ENCODE measurements at regions not wholly inside any gene's neighbourhood (a gene's known extent, or its start where the extent isn't known, plus 50 kb on each side); places are given as distances from the start of the nearest gene placed in this dataset.

DNA sequence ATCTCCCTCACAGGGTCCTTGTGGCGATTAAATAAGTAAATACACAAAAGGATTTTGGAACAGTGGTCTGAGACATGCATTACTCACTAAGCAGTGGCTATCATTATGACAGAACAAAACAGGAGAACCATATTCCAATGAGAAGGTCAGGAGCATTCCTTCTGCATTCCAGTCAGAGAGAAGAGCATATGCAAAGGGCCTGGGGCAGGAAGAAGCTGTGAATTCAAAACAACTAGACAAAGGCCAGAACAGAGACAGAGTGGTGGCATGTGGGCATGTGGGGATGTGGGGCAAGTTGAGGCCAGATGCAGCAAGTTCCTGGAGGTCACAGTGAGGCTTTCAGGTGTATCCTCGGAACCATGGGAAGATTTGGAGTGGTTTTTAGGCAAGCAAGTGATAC is 70.1 kb upstream of the VRK1 start:
- no peak for DNase-seq (ENCODE audit: low spot score)

DNA sequence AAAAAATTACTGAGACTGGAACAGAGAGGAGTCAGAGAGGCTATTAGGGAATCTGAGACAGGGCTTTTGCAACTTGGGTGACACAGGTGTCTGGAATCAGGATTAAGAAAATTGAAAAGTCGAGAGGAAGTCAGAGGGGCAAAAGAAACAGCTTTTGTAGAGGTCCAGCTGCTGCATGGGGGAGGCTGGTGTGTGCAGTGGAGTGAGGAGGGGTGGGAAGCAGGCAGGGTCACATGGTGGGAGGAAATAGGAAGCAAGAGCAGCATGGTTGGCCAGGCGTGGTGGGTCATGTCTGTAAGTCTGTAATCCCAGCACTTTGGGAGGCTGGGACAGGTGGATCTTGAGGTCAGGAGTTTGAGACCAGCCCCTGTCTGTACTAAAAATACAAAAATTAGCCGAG is 69.7 kb upstream of the VRK1 start:
- no peak for DNase-seq (ENCODE audit: low spot score)

DNA sequence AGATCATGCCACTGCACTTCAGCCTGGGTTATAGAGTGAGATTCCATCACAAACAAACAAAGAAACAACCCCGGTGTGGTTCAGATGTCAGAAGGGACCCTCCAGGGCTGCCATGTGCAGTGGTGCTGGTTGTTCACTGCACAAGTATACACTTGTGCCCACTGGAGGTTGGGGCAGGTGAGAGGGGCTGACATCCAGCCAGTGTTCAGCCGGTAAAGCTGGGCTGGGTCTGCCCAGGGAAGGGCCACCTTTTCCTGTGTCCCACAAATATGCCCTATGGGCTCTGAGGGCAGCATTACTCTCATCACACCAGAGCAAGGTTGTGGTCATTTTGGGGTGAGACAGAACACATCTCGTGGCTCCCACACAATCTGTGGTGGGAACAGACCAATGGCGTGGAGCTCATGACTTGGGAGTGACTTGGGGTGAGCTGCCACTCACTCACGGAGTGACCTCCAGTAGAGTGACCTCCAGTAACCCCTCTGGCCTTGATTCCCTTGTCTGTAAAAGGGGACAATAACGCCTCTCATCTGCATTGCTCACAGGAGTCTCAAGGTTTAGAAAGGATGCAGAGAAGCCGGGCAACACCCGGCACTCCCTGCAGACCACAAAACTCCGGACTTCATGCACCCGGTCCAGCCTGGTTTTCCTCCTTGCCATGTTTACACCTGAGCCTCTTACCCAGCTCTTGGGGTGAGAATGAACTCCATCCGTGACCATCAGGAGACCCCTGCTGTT is 69.0 kb upstream of the VRK1 start:
- DNase-seq (ENCODE audit: low spot score): no peak

DNA sequence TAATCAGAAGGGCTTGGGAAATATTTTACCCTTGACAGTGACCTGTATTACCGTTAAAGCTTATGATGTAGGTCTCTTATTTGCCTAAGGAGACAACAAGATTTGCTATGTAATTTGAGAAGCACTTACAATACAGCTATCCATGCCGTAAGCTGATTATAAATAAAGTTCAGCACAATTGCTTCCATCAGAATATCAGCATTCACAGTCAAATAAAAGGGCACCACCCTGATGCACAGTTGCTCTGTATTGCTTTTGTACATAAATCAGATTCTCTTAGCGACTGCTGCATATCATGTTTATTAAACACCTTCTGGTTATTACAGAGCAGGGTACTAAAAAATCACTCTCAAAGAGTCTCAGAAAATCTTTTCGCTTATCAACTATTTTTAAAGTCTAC is 67.3 kb upstream of the VRK1 start:
- DNase-seq (ENCODE audit: low spot score): no peak

DNA sequence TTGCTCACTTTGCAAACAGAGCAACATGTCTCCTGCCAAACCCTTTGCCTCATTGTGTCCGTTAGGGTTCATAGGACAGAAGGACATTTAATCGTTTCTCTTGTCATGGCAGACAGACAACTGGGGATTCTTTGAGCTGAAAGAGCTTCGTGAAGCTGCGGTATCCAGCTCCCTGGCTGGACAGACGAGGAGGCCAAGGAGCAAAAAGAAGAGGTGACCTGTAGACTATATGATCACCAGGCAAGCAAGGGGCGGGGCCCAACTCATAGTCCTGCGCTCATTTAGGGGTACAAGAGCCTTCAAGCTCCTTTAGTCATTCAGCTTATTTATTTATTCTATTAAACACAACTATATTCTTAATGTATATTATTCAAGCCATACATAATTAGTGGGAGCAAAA is 66.8 kb upstream of the VRK1 start:
- no peak for DNase-seq (ENCODE audit: low spot score)

- DNase-seq (ENCODE audit: low spot score): no peak
Observed at GRCh38 chr14:96734076-96734622, 63.0 kb upstream of the VRK1 start.

DNA sequence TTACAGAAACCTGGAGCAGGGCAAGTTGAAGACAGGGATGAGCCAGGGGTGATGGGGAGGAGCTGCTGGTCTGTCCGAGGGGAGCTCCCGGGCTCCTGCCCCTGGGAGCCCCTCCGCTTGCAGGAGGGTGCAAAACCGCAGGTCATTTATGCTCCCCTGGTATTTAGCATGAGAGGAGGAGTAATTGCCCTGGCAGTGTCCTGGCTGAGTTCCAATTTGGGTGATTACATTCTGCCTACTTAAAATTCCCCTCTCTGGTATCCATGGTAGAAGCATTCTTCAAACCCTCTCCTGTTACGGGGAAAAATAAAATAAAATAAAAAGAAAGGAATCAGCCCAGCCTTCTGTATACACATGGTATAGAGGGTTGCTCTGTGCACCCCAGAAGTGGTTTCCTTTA is 61.7 kb upstream of the VRK1 start:
- DNase-seq (ENCODE audit: low spot score): no peak

DNA sequence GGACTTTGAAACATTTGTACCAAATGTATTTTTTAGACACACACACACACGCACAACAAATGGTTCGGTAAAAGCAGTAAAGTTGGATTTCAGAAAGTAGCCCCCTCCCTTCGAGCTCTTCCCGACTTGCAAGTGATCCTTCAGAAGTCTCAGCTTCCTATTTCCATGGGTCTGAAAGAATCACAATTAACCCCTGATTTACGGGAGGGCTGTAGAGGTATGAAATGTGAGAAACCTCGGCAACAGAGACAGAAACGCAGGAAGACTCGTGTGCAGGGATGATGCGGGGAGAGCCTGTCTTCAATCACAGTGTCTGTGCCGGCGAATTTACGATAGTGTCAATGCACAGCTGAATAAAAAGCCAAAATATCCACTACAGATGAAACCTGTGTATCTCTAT is 60.7 kb upstream of the VRK1 start:
- no peak for DNase-seq (ENCODE audit: low spot score)

GRCh38 chr14:96737881-96738280 is 59.3 kb upstream of the VRK1 start:
- DNase-seq (ENCODE audit: low spot score): no peak

DNA sequence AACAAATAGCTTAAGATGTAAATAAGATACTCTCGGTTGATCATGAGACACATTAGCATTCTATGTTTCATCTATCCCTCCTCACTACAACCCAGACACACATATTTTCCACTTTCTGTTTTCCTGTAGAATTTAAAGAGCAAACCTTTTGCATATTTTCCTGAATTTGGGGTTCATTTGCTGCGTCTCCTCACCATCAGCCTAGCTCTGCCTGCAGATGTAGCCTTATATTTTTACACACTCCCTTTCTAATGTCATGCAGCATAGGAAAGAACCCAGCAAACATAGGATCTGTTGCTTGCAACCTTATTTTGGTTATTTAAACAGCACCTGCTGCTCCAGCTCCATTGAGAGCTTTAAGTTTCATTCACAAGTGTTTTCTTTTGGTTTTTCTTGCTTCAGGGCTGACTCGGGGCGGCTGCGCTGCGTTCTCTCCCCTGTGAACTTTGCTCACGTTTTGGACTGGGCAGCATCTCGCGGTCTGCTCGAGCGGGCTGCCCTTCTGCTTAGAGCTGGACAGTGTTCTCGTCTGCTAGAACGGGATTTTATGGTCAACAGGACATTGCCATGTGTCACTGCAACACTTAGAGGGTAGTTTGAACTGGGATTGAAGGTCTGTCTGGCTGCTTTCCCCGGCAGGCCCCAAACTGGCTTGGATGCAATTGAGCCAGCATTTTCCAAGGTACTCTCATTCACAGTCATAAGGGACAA is 57.8 kb upstream of the VRK1 start:
- no peak for DNase-seq (ENCODE audit: low spot score)

GRCh38 chr14:96741151-96741977 is 55.8 kb upstream of the VRK1 start:
- peak; percentile 49 for DNase-seq (ENCODE audit: low spot score)

DNA sequence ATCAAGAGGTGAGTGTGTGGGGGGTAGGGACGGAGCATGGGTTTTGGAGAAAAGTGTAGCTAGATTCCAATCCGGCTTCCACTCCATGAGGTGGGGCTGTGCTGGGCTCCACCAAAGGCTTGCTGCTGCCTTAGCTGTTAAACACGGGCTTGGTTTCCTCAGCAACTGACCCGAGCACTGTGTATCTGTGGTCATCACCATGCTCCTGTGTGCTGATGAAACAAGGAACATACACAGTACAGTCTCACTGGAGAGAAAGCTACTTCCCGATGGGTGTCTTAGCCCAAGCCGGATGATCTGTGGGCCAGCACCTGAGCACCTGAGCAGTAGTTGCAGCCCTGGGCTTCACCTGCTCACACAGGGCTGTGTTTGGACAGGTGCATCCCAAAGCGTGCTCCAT is 52.9 kb upstream of the VRK1 start:
- no peak for DNase-seq (ENCODE audit: low spot score)

DNA sequence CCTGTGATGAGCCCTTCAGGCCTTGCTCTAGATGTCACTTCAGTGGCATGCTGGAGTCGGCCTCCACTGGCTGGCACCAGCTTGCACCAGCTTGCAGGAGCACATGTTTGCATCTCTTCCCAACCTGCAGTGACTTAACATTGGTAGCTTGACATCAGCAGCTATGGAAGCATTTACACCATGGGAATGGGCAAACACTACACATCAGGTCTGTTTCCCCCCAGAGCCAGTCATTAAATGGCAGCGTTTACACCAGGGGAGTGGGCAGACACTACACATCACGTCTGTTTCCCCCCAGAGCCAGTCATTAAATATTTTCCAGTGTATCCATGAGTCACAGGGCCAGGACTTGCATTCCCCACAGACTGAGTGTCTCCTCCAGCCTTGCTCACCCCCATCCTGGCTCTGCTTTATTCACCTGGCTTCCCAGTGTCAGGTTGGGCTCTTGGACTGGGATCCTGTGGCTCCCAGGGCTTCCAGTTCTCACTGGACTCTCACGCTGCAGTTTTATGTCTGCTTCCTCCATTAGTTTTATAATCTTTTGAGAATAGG is 51.6 kb upstream of the VRK1 start:
- no peak for DNase-seq (ENCODE audit: low spot score)

GRCh38 chr14:96746101-96746500 is 51.1 kb upstream of the VRK1 start:
- DNase-seq (ENCODE audit: low spot score): no peak

DNA sequence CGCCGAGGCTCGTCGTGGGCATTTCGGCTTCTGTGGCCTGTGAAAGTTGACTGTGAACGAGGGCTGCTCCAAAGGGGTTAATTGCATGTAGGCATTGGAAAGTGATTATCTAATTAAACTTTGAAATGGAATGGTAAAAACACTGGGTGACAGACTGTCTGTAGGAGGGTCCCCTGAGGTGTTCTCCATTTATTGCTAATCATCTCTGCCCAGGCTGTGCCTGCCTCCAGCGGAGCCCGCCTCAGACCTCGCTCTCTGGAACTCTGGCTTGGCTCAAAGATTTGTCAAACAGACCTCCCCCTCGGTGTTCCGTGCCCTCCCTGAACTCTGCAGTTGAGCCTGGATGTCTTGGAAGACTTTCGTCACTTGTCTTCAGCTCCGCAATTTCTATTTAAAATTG is 50.2 kb upstream of the VRK1 start:
- no peak for DNase-seq (ENCODE audit: low spot score)
